Activated CD8-positive, alpha-beta memory T cell treated with anti-CD3 and anti-CD28 coated beads, Interleukin-2, amount 10 ng/mL, durations not matched to agents 7 days and 5 days (primary cell): ENCODE measurements at regions not wholly inside any gene's neighbourhood (a gene's known extent, or its start where the extent isn't known, plus 50 kb on each side); places are given as distances from the start of the nearest gene placed in this dataset.

Experiments
- ATAC-seq: fragments of 150-1000 bp; cut with Tn5 transposase; one replicate; pipeline ENCODE4 v1.10.0; 2021; ENCODE audit warnings: moderate library complexity
- CTCF ChIA-PET: fragments of 350-600 bp; sonication (Branson Sonifier 250); formaldehyde crosslinking; loops from one replicate; lab custom pipeline; 2021; ENCODE audit warnings: antibody characterized with exemption; lab: Charles Lee
- DNase-seq: peaks from one replicate; pipeline ENCODE4 v3.0.0-alpha.2; 2020
- H3K27ac Mint-ChIP-seq: one replicate; pipeline ENCODE4 v1.8.0; 2021; ENCODE audit warnings: mild to moderate bottlenecking, mixed read lengths
- H3K27me3 Mint-ChIP-seq: one replicate; pipeline ENCODE4 v1.8.0; 2021; ENCODE audit warnings: mixed read lengths
- H3K36me3 Mint-ChIP-seq: one replicate; pipeline ENCODE4 v1.8.0; 2021; ENCODE audit warnings: mild to moderate bottlenecking, mixed read lengths
- H3K4me1 Mint-ChIP-seq: one replicate; pipeline ENCODE4 v1.8.0; 2021; ENCODE audit warnings: mixed read lengths
- H3K4me3 Mint-ChIP-seq: one replicate; pipeline ENCODE4 v1.8.0; 2021; ENCODE audit warnings: mild to moderate bottlenecking, moderate library complexity, mixed read lengths
- H3K9me3 Mint-ChIP-seq: one replicate; pipeline ENCODE4 v1.8.0; 2022; ENCODE audit warnings: low read depth, mixed read lengths

GRCh38 chr5:118551716-118552115, 436.6 kb downstream of the DTWD2 start:
- H3K4me1 Mint-ChIP-seq: no peaks in the 10 kb centered on the region
- H3K27me3 Mint-ChIP-seq: no peaks in the 10 kb centered on the region
- CTCF ChIA-PET: no interaction called here
- H3K9me3 Mint-ChIP-seq: no peaks in the 10 kb centered on the region
- H3K36me3 Mint-ChIP-seq: no peaks in the 10 kb centered on the region
- no peak for DNase-seq
- H3K4me3 Mint-ChIP-seq: no peak overlapping the region
- no peak for ATAC-seq
- H3K27ac Mint-ChIP-seq: no peak overlapping the region

- Mint-ChIP-seq H3K36me3 (no peaks in the 10 kb centered on the region), H3K4me1 (no peaks in the 10 kb centered on the region), H3K9me3 (no peaks in the 10 kb centered on the region), H3K27ac (no peak overlapping the region), H3K4me3 (no peak overlapping the region), H3K27me3 (no peaks in the 10 kb centered on the region)
- ATAC-seq: no peak
- DNase-seq: no peak
- CTCF ChIA-PET: no interaction called here
These were observed 437.3 kb downstream of the DTWD2 start for GRCh38 chr5:118551031-118551430.

DNA sequence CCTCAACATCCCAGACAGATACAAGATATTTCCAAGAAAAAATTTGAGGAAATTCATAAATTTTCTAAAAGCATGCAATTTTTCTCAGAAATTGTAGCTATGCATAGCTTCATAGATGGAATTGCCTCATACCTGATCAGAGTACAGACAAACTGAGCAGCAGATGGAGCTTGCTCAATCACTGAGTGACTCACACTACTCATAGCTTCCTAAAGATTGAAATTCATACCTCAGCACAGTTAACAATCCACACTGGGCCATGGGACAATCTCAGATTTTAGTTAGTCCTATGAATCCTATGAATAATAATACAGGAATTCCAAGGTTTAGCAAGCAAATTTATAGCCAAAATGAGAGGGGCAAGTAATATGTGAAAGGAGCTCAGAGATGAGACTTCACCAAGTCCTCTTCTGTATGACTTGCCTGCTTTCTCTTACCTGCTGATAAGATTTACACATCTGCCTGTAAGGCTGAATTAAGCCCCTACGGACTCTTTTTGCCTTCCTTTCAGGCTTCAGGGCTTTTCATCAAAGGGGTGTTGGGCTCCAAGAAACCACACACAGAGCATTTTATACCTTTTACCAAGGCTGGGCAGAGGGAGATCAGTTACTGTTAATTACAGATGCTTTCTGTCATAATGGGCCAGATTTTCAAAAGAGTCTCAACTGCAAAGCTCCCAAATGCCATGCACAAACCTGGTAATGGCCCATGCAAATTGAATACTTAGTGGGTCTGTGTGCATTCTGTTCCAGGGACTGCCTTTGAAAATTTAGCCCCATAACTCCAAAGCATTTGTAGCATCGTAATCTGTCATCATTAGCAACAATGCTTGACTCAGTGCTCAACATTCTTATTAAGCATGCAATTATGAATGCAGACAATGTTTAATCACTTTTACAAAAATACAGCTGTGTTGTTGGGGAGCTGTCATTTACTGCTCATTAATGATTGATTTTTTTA, 439.3 kb downstream of the DTWD2 start:
- CTCF ChIA-PET: no interaction called here
- H3K4me3 Mint-ChIP-seq: no peak overlapping the region
- ATAC-seq (no peak), DNase-seq (no peak)
- H3K9me3 Mint-ChIP-seq: no peaks in the 10 kb centered on the region
- no peaks in the 10 kb centered on the region for H3K36me3 Mint-ChIP-seq
- H3K27me3 Mint-ChIP-seq: no peaks in the 10 kb centered on the region
- H3K27ac Mint-ChIP-seq: no peak overlapping the region
- no peaks in the 10 kb centered on the region for H3K4me1 Mint-ChIP-seq

DNA sequence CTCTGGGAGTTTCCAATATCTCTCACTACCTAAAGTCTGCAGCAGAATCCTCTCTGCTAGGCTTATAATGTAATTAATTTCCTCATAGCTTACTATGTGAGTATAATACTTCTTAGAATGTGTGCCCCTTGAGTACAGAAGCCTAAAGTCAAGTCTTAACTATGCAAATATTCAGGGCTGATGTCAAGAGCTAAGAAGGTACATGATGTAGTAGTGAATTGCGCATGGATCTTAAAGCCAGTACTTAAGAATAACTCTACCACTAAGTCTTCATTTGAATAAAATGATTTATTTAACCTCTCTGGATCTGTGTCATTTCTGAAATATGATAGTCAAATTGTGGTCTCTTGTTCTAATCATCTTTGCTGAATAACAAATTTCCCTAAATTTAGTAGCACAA, 442.9 kb downstream of the DTWD2 start:
- CTCF ChIA-PET: no interaction called here
- Mint-ChIP-seq H3K27me3 (no peaks in the 10 kb centered on the region), H3K4me1 (no peaks in the 10 kb centered on the region), H3K9me3 (no peaks in the 10 kb centered on the region), H3K27ac (no peak overlapping the region), H3K36me3 (no peaks in the 10 kb centered on the region), H3K4me3 (no peak overlapping the region)
- ATAC-seq: no peak
- DNase-seq: no peak

DNA sequence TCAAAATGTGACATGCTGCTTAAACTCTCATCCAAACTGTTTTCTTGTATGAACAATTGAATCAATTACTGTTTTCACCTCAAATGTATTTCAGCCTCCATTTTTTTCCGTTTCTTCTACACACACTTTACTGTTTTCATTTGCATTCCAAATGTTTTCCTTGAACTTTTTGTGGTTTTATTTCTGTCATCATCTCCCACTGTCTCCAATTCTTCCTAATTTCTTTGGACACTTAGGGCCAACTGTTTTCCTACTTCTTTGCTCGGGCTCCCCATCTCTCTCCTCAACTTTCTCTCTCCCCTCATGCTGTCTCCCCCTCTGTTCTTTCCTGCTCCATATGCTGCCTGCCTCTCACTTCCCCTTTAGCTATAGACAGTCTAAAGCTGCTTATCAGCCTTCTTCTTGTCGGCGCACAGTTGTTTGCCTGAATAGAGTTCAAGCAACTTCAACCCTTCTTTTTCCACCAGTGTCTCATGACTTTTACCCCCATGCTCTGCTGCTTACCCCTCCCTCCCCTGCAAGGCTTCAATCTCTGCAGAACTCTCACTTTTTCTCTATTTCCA, 443.4 kb downstream of the DTWD2 start:
- no peaks in the 10 kb centered on the region for H3K36me3 Mint-ChIP-seq
- no peak overlapping the region for H3K27ac Mint-ChIP-seq
- no peak for ATAC-seq
- DNase-seq: no peak
- CTCF ChIA-PET: no interaction called here
- H3K4me1 Mint-ChIP-seq: no peaks in the 10 kb centered on the region
- no peaks in the 10 kb centered on the region for H3K9me3 Mint-ChIP-seq
- H3K27me3 Mint-ChIP-seq: no peaks in the 10 kb centered on the region
- H3K4me3 Mint-ChIP-seq: no peak overlapping the region

- no peaks in the 10 kb centered on the region for H3K27me3 Mint-ChIP-seq
- no peak overlapping the region for H3K27ac Mint-ChIP-seq
- ATAC-seq: no peak
- H3K4me1 Mint-ChIP-seq: no peaks in the 10 kb centered on the region
- no peaks in the 10 kb centered on the region for H3K9me3 Mint-ChIP-seq
- no peaks in the 10 kb centered on the region for H3K36me3 Mint-ChIP-seq
- CTCF ChIA-PET: no interaction called here
- no peak overlapping the region for H3K4me3 Mint-ChIP-seq
- no peak for DNase-seq
These were observed 454.4 kb downstream of the DTWD2 start for GRCh38 chr5:118533923-118534322.

DNA sequence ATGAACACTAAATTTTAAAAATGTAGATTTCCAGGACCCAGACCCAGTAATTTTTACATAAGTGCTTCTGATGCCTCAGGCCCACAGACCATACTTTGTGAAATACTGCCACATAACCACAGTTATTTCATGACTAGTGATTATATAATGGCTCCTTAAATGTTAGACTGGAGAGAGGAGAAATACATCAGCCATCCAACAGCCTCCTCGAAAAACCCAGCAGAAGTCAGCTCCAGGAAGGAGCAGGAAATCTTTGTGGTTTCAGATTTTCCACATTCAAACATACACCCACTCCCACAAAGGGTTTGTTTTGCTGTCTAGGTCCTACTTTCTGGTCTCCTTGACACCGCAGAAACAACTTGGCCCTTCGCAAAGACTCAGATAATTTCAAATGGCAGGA, 455.2 kb downstream of the DTWD2 start:
- H3K9me3 Mint-ChIP-seq: no peaks in the 10 kb centered on the region
- ATAC-seq: no peak
- no peaks in the 10 kb centered on the region for H3K27me3 Mint-ChIP-seq
- CTCF ChIA-PET: no interaction called here
- no peak overlapping the region for H3K4me3 Mint-ChIP-seq
- H3K36me3 Mint-ChIP-seq: no peaks in the 10 kb centered on the region
- H3K4me1 Mint-ChIP-seq: no peaks in the 10 kb centered on the region
- H3K27ac Mint-ChIP-seq: no peak overlapping the region
- DNase-seq: no peak

GRCh38 chr5:118531276-118531675, 457.1 kb downstream of the DTWD2 start:
- H3K9me3 Mint-ChIP-seq: no peaks in the 10 kb centered on the region
- DNase-seq (no peak), ATAC-seq (no peak)
- CTCF ChIA-PET: no interaction called here
- H3K36me3 Mint-ChIP-seq: no peaks in the 10 kb centered on the region
- no peak overlapping the region for H3K27ac Mint-ChIP-seq
- no peaks in the 10 kb centered on the region for H3K27me3 Mint-ChIP-seq
- no peaks in the 10 kb centered on the region for H3K4me1 Mint-ChIP-seq
- no peak overlapping the region for H3K4me3 Mint-ChIP-seq

DNA sequence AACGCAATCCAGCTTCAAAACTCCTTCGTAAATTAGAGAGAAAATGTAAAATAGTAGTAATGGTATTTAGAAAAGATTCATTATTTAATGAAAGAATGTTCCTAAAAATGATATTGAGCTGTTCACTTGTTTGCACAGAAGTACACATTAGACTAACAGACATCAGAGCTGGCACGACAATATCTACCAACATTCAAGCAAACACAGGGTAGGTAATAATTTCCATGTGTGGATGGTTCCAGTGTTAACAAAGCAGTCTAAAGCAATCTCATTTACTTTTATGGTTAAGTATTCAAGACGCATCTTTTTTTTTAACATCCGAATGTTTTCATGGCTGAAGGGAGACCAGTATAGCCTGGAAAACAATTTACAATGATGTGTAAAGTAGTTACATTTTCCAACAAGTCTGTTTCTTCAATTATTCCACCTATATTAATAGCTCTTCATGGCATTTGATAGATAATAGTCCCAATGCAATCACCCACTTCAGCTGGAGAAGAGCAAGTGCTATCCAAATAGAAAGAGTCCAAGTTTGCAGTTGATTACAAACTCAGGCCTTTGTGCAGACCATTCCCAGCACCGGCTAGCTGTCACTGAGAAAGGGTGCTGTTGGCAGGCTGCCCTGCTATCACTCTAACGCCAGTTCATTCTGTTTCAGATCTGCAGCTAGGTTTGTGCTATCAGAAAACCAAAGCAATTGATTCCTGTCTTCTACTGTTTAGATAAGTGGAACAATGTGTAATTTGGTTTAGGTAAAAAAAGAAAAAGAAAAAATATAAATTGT, 458.8 kb downstream of the DTWD2 start:
- CTCF ChIA-PET: no interaction called here
- DNase-seq: no peak
- Mint-ChIP-seq H3K4me3 (no peak overlapping the region), H3K4me1 (no peaks in the 10 kb centered on the region), H3K27ac (no peak overlapping the region), H3K9me3 (no peaks in the 10 kb centered on the region), H3K36me3 (no peaks in the 10 kb centered on the region), H3K27me3 (no peaks in the 10 kb centered on the region)
- ATAC-seq: no peak

DNA sequence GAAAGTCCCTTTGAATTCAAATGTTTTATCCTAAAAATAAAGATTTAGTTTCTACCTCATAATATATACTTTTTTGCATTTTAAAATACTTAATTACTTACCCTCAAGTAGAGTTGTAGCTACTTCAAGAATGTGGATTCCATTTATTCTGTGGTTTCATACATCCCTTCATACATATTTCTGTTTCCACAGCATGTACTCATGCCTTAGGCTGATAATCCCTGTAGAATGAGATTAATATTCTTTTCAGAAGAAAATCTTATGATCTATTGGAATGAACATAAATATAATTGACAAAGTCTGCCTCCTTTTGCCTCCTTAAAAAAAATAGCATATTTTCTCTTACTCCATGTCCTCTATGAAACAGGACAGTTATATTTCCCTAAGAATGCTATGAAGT, 465.7 kb downstream of the DTWD2 start:
- H3K4me3 Mint-ChIP-seq: no peak overlapping the region
- H3K36me3 Mint-ChIP-seq: no peaks in the 10 kb centered on the region
- no peak for ATAC-seq
- H3K4me1 Mint-ChIP-seq: no peaks in the 10 kb centered on the region
- no peaks in the 10 kb centered on the region for H3K9me3 Mint-ChIP-seq
- no peak overlapping the region for H3K27ac Mint-ChIP-seq
- H3K27me3 Mint-ChIP-seq: no peaks in the 10 kb centered on the region
- no peak for DNase-seq
- CTCF ChIA-PET: no interaction called here

DNA sequence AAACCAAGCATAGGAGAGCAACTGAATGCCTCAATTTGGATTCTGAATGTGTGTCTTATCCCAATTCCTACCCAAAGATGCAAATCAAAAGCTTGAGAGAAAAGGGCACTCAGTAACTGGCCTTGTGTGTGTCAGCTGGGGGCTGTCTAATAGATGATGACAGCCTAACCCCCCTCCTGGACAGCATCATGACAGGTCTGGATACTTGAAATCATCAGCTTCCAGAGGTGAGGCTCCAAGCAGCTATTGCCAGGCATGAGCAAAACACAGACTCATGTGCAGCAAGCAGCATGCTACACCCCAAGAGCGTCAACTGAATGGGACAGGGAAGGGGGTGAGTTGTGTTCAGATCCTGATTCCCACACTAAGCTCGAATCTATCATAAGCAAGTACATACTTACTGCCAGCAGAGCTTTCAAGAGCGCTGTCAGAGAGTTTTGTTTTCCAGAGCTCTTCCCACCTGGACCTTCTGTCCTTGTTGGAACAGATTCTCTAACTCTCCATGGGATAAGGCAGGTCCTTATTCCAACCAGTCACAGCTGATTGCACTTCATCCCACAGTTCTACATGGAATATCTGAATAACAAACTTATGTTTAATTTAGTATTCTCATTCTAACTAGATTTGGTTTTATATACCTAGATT, 467.5 kb downstream of the DTWD2 start:
- ATAC-seq (no peak), DNase-seq (no peak)
- Mint-ChIP-seq H3K4me3 (no peak overlapping the region), H3K27me3 (no peaks in the 10 kb centered on the region), H3K36me3 (no peaks in the 10 kb centered on the region), H3K4me1 (no peaks in the 10 kb centered on the region), H3K9me3 (no peaks in the 10 kb centered on the region), H3K27ac (no peak overlapping the region)
- CTCF ChIA-PET: no interaction called here

GRCh38 chr5:118519466-118519865, 468.9 kb downstream of the DTWD2 start:
- H3K27ac Mint-ChIP-seq: no peak overlapping the region
- H3K9me3 Mint-ChIP-seq: no peaks in the 10 kb centered on the region
- no peak overlapping the region for H3K4me3 Mint-ChIP-seq
- H3K36me3 Mint-ChIP-seq: no peaks in the 10 kb centered on the region
- H3K27me3 Mint-ChIP-seq: no peaks in the 10 kb centered on the region
- H3K4me1 Mint-ChIP-seq: no peaks in the 10 kb centered on the region
- ATAC-seq: no peak
- CTCF ChIA-PET: no interaction called here
- no peak for DNase-seq

- Mint-ChIP-seq H3K27ac (no peak overlapping the region), H3K36me3 (no peaks in the 10 kb centered on the region), H3K27me3 (no peaks in the 10 kb centered on the region), H3K4me1 (no peaks in the 10 kb centered on the region), H3K4me3 (no peak overlapping the region), H3K9me3 (no peaks in the 10 kb centered on the region)
- ATAC-seq: no peak
- CTCF ChIA-PET: no interaction called here
- DNase-seq: no peak
These were observed 469.6 kb downstream of the DTWD2 start for GRCh38 chr5:118518720-118519119.
